HG03565 (cell line): ENCODE measurements at regions not wholly inside any gene's neighbourhood (a gene's known extent, or its start where the extent isn't known, plus 50 kb on each side); places are given as distances from the start of the nearest gene placed in this dataset.
"Not testable (repeated sequence)": the region's sequence is repeated elsewhere in the genome, so short reads cannot be mapped to it uniquely, and the experiment has no call there.

Experiments used
- ATAC-seq: cut with Tn5 transposase; IDR thresholded peaks from one replicate; pipeline ENCODE4 v1.9.1; 2021; ENCODE audit warnings: mild to moderate bottlenecking, moderate library complexity; ENCODE audit not compliant: unreplicated experiment

DNA sequence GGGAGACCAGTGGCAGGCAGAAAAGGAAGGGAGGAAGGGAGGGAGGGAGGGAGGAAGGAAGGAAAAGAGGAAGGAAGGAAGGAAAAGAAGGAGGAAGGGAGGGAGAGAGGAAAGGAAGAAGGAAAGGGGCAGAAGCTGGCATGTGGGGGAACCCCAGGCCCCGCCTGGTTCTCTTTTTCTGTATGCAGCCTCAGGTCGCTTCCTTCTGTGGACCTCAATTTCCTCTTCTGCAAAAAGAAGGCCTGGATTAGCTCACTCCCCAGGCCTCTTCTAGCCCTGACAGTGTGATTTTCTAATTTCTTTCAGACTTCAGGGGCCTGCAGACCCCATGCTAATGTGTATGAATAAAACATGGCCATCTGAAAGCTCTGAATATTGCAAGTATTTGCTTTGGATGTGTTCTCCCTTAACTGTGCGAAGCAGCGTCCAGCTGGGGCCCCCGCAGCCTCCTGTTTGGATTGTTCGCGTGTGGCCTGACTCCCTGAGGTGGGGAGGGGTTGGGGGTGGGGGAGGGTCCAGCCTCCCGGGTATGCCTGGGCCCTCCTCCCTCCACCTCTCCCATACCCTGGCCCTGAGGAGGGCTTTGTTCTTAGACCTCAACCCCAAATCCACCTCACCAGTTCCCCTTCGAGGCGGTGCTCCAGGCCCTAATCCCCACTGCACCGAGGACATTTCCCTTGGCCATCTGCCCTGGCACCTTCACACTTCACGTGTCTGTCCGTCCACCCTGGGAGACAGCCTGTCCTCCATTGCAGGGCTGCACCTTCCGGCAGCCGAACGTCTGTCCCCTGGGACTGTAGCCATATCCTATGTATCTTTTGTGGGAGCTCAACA, 199.9 kb upstream of the ATP6AP2 start:
- no peak for ATAC-seq

DNA sequence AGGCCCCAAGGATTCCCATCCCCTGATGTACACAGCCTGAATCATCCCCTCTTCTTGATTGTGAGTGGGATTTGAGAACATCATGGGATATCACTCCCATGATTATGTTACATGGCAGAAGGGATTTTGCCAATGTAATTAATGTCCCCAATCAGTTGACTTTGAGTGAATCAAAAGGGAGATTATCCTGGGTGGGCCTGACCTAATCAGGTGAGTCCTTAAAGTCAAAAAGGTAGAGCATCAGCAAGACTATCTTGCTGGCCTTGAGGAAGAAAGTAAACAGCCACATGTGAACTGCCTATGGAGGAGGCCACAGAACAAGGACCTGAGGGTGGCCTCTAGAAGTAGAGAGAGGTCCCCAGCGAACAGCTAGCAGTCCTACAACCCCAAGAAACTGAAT, 203.1 kb upstream of the ATP6AP2 start:
- no peak for ATAC-seq

DNA sequence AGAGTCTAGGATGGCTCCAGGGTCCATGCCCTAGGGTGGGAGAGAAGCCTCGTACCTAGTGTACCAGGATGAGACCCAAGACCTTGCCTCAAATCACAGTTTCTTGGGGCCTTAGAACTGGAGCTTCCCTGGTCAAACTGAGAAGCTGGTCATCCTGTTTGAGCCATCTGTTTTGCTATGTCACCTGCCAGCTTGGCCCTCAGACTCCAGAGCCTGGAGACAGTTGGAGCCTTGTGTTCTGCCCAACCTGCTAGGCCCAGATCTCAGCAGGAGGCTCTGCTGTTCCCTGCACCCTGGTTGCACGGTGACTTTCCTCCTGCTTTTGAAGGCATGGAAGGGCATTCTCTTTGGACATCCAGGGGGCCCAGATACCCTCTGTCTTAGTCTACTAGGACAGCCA, 206.3 kb upstream of the ATP6AP2 start:
- ATAC-seq: no peak

DNA sequence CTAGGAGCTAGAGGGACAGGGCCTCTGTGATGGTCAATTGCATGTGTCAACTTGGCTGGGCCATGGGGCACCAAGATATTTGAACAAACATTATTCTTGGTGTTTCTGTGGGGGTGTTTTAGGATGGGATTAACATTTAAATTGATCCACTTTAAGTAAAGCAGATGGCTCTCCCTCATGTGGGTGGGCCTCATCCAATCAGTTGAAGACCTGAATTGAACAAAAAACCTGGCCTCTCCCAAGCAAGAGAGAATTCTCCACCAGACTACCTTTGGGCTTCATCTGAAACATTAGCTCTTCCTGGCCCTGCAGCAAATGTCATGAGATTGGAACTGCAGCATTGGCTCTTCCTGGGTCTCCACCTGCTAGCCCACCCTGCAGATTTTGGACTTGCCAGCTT, 207.1 kb upstream of the ATP6AP2 start:
- no peak for ATAC-seq

DNA sequence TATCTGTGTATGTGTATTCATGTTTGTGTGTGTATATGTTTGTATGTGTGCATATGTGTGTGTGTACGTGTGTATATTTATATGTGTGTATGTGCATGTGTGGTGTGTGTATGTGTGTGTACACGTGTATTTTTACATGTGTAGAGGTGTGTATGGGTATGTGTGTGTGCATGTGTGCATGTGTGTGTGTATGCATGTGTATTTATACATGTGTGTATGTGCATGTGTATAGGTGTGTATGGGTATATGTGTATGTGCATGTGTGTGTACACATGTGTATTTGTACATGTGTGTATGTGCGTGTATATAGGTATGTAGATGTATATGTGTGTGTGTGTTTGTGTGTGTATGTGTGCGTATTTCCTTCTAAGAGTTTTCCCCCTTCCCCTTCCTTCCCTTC, 207.7 kb upstream of the ATP6AP2 start:
- no peak for ATAC-seq

DNA sequence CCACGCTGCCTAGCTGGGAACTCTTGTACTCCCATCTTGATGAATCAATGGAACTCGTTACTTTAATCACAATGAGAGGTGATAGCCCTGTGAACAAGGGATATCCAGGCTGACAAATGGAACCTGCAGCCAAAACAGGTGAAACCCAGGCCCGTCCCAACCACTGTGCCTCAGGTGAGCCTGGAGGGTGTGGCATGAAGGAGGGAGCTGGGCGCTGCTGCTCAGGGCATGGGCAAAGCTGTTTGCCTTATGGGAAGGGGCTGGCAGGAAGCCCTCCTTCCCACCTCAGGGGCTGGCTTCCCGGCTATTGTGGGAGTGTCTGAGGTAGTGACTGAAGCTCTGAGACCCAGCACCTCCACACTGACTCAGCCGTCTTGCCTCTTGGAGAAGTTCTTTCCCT, 209.4 kb upstream of the ATP6AP2 start:
- ATAC-seq: no peak

DNA sequence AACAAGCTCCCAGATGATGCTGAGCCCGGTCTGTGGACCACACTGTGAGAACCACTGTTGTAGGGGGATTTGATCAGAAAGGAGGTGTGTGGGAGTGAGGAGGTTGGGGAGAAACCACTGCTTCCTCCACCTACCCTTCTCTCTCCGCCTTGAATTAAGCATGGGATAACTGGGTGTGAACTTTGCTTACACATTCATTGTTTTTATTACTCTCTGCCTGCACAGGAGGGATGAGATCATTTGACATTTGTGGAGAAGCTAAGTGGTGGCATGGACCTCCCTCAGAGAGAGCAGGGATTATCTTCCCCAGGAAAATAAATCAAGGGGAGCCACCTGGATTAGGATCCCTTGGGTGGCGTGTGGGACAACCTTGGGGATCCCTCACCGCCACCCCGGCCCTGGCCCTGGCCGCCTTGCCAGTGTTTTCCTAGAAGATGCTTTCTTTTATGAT, 212.1 kb upstream of the ATP6AP2 start:
- no peak for ATAC-seq

DNA sequence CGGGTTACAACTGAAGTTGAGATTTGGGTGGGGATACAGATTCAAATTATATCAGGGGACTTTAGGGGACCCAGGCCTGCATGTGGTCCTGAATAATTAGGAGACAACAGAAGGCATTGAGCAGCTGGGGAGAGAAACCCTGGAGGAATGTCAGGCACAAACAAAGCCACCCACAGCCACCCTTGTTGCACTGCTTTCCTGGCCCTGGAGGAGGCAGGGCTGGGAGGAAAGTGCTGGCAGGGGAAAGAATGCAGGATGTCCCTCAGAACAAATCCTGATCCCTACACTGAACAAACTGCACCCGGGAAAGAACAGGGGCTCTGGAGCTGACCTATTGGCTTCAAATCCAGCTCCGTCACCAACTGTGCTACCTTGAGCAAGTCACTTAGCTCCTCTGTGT, 214.1 kb upstream of the ATP6AP2 start:
- no peak for ATAC-seq

DNA sequence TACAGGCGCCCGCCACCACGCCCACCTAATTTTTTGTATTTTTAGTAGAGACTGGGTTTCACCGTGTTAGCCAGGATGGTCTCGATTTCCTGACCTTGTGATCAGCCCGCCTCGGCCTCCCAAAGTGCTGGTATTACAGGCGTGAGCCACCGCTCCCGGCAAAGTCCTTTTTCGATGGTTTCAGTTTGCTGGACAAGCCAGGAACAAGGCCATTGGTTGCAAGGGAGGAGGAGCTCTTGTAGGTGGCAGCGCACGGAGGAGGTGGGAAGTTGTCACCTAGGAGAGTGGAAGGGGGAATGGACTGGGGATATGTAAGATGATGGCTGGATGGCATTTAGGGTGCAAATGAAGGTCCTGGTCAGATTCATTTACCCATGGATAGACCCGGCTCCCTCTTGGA, 218.5 kb upstream of the ATP6AP2 start:
- ATAC-seq: not testable (repeated sequence)

DNA sequence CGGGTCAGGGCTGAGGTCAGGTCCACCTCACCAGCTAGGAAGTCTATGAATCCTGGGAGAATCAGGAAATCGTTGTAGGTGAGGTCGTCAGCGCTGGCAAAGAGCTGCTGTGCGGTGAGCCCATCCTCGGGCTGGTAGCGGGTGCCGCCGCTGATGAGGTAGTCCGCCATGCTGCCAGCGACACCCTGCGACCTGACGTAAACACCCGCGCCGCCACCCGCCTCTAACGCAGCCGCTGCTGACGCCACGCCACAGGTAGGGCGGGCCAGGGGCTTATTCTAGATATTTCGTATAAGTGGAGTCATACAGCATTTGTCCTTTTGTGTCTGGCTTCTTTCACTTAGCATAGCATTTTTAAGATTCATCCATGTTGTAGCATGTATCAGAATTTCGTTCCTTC, 220.2 kb upstream of the ATP6AP2 start:
- ATAC-seq: no peak

DNA sequence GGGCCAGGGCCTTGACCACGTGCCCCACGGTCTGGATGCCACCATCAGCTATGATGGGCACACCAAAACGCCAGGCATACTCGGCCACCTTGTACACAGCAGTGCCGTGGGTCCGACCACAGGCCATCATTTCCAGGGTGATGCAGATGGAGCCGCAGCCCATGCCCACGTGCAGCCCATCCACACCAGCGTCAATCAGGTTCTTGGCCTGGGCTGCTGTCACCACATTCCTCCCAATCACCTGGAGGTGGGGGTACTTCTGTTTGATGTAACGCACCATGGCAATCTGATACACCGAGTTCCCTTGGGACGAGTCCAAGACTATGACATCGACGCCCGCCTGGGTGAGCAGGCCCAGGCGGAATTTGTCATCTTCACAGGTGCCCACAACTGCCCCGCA, 221.2 kb upstream of the ATP6AP2 start:
- ATAC-seq: no peak

DNA sequence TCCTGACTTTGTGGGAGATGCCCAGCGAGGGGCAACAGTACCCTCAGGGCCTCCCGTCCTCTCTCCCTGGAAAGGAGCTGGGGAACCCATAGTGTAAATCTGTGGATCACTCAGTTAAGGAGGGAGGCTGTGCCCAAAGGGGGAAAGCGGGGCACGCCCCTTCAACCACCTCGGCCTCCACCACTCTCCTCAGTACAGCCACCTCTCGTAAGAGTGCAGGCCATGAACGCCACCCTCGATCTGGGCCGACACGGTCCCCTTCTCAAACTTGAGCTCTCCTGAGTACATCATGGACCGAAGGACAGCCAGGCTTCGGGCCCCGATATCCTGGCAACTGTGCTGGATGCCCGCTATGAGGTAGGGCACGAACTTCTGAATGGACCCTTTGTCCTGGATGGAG, 221.8 kb upstream of the ATP6AP2 start:
- no peak for ATAC-seq

DNA sequence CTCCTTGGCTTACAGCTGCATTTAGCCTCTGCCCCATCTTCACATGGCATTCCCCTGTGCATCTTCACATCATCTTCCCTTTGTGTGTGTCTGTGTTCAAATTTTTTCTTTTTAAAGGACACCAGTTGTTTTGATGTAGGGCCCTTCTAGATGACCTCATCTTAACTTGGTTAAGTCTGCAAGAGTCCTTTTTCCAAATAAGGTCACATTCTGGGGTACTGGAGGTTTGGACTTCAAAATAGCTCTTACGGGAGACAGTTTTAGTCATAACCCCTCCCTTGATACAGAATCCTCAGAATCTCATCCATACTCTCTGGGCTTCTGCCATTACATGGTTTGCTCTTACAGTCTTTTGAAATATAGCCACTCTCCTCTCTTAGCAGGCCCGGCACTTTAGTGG, 231.5 kb upstream of the ATP6AP2 start:
- no peak for ATAC-seq

DNA sequence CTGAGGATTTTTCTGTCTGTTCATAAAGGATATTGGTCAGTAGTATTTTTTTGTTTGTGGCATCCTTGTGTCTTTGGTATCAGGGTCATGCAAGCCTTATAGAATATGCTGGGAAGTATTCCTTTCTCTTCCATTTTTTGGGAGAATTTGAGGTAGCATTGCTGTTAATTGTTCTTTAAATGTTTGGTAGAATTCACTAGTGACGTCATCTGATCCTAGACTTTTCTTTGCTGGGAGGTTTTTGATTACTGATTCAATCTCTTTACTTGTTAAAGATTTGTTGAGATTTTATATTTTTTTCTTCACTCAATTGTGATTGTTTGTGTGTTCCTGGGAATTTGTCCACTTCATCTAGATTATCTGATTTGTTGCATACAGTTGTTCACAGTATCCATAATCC, 234.4 kb upstream of the ATP6AP2 start:
- no peak for ATAC-seq

DNA sequence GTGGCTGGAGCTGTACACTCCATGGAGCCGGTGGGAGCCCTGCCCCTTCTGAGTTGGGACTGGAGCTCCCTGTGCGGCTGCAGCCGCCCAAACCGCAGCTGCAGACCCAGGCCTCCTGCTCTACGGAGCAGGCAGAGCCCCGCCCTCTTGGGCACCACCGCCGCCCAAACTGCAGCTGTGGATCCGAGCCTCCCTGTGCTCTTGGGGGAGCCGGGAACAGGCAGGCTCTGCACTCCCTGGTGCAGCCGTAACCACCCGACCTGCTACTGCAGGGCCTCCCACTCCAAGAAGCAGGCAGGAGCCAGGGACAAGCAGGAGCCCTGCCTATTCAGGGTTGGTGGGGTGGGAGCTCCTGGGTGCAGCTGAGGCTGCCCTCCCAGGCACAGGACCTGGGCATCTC, 237.5 kb upstream of the ATP6AP2 start:
- no peak for ATAC-seq

DNA sequence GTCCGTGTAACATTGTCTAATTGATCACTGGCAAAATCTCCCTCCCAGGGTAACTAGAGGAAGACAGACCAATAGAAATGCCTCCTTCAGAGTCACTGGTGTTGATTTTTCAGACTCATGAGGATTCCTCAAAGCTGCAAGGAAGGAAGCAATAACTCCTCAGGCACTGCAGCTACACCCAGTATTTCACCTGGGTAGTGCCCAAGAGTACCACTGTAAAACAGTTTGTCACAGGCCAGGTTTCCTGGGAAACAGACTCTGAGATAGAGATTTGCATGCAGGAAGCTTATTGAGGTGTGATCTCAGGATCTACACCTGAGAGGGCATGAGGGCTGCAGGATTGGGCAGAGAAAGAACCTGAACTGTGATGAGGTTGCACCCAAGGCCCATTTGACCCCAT, 240.7 kb upstream of the ATP6AP2 start:
- no peak for ATAC-seq

DNA sequence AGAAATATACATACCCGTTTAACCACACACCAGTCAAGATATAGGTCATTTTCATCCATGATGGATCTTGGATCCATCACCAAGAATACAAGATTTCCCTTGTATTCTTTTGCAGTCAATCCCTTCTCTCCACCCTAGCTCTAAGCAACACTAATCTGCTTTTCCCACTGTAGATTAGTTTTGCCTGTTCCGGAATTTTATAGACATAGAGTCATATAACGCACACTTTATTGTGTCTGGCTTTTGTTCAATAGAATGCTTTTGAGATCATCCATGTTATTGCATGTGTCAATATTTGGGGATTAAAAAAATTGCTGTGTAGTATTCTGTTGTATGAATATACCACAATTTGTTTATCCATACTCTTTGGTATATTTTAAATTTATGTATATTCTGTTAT, 235.6 kb upstream of the BCOR start:
- no peak for ATAC-seq

DNA sequence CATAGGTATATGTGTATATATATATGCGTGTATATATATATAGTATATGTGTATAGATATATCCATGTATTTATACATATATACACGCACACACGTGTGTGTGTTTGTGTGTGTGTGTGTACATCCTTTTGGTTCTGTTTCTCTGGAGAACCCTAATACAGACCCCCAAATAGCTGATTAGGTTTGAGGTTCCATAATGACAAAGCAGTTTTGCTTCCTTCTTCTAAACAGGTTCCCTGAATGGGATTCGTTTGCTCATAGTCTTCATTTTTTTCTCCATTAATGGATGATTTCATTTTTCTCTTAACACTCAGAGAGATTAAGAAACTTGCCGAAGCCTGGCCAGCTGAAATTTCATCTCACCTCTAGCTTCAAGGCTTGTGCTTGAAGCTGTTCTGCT, 234.0 kb upstream of the BCOR start:
- ATAC-seq: no peak

DNA sequence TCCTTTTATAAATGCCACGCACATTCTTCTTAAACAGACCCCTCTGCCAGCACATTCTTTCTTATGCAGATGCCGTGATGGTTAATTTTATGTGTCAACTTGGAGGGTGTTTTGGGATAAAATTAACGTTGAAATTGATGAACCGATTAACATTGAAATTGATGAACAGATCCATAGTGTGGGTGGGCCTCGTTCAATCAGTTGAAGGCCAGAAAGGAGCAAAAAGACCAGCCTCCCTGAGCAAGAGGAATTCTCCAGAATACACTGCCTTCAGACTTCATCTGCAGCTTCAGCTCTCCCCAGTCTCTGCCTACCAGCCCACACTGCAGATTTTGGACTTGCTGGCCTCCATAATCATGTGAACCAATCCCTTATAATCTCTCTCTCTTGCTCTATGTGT, 233.6 kb upstream of the BCOR start:
- ATAC-seq: no peak

DNA sequence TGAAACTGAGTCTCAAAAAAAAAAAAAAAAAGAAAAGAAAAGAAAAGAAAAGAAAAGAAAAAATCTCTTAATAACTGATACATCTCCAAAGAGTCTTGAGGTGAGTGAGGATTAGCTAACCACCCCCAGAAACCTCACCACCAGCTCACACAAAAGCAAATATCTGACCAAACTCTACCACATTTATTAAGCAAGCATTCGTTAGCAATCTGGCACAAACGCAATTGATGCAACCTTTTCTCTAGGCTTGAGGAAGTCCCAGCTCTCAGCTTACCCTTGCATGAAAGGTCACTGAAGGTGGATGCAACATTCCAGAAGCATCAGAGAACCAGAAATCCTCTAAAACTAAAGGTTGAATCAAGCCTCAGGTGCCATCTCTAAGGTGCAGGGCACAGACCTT, 231.9 kb upstream of the BCOR start:
- no peak for ATAC-seq

DNA sequence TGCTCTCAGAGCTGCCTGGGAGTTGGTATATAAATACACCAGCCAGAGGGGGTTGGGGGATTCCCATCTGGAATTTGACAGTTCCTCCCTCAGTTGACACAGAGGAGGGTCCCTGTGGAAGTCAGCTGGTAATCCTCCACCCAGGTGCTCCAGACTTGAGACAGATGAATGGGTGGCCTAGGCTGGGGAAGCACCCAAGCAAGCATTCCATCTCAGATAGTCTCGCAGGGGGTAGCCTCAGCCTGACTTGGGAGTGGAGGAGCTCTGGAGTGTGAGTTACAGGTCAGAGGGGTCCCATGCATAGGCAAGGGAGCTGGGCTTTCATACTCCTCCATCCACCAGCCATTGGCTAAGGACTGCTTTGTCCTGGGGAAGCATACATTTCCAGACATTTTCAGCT, 229.3 kb upstream of the BCOR start:
- no peak for ATAC-seq

DNA sequence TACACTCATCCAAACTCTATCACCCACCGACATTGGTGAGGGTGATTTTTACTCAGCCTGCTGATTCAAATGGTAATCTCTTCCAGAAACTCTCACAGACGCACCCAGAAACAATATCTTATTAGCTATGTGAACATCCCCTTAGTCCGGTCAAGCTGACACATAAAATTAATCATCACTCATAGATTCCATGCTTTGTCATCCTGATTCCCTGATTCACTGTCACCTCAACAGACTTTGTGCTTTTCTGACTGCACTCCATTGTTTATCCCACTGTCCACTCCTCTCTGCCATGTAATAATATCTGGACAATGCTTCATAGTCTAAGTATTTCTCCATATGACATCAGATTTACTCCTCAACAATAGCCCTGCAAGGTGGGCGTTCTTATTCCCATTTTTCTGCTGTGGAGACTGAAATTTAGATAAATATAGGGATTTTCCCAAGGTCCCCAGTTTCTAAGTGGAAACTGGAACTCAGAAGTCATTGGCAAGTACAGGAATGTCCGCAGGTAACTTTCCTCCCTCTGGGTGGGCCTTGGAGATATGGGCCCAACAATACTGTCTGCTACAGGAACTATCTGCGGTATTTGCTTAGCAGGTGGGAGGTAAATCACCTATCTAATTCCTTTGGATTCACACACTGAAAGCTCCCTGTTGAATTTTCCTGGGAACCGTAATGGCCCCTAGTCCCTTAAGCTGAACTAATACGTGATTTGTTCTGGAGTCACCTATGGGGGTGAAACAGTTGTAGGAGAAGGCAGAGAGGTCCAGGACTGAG, 228.6 kb upstream of the BCOR start:
- no peak for ATAC-seq
